ENCODE measurements at regions not wholly inside any gene's neighbourhood (a gene's known extent, or its start where the extent isn't known, plus 50 kb on each side); places are given as distances from the start of the nearest gene placed in this dataset.

DNA sequence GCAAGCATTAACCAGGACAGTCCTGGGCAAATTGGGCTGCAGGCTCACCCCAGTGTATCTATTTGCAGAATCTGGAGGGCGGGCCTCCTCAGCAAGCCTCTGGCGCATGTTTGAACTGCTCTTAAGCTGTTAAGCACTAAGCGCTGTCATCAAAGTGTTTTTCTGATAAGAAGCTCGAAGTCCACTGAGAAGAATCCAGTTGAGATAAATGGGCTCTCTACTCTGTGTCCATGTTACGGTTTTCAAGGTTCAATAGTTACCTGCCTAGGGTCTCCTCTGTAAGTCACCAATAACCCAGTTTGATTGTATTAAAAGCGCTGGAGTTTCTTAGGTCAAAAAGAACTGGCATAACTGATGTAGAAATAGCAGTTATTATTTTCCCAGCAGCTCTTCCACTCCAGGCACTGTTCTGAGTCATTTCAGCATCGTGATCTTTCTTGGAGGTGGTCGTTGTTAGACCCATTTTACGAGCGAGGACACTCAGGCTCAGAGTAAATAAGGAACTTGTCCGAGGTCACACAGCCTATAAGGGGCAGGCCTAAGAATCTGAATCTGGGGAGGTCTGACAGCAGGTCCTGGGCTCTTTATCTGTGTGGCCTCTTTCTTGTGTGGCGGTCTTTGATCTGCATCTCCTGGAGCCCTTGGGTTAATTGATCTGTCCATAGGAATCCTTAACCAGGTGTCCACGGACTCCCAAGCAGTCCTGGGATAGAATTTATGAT, 207.4 kb upstream of the ZNF217 start:
- no peaks in the 10 kb centered on the region for H3K27me3 ChIP-seq
- no peaks in the 10 kb centered on the region for H3K4me1 ChIP-seq
- H3K4me3 ChIP-seq (ENCODE audit: low read depth, low read length), result no peak overlapping the region
- no peaks in the 10 kb centered on the region for H3K36me3 ChIP-seq
- DNase-seq, result no peak
- no peaks in the 10 kb centered on the region for H3K9me3 ChIP-seq
- TF ChIP-seq CTCF (IDR thresholded peaks at IDR 0.05; ENCODE audit: low read depth, low read length), result no peak

GRCh38 chr20:53800418-53800817, 206.8 kb upstream of the ZNF217 start:
- no peak overlapping the region for H3K4me3 ChIP-seq (ENCODE audit: low read depth, low read length)
- no peaks in the 10 kb centered on the region for H3K27me3 ChIP-seq
- no peaks in the 10 kb centered on the region for H3K36me3 ChIP-seq
- H3K4me1 ChIP-seq, result no peaks in the 10 kb centered on the region
- no peak for TF ChIP-seq CTCF (IDR thresholded peaks at IDR 0.05; ENCODE audit: low read depth, low read length)
- H3K9me3 ChIP-seq, result no peaks in the 10 kb centered on the region
- no peak for DNase-seq

DNA sequence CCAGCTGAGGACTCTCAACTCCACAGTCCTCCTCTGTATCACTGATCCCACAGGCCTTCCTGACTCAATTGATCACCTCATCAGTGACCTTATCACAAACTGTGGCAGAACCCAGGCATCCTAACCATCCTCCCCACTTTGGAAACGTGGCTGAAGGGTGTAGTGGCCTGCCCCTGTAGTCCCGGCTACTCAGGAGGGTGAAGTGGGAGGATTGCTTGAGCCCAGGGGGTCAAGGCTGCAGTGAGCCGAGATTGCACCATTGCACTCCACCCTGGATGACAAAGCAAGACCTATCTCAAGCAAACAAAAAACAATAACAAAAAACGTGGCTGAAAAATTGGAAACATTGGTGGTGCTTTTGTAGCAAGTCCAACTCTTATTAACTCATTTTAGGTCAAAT, 203.4 kb upstream of the ZNF217 start:
- no peaks in the 10 kb centered on the region for H3K36me3 ChIP-seq
- no peaks in the 10 kb centered on the region for H3K27me3 ChIP-seq
- TF ChIP-seq CTCF (IDR thresholded peaks at IDR 0.05; ENCODE audit: low read depth, low read length), result no peak
- no peak overlapping the region for H3K4me3 ChIP-seq (ENCODE audit: low read depth, low read length)
- DNase-seq, result no peak
- H3K9me3 ChIP-seq, result no peaks in the 10 kb centered on the region
- no peaks in the 10 kb centered on the region for H3K4me1 ChIP-seq

- Histone ChIP-seq H3K4me1 (no peaks in the 10 kb centered on the region), H3K36me3 (no peaks in the 10 kb centered on the region), H3K9me3 (no peaks in the 10 kb centered on the region), H3K4me3 (ENCODE audit: low read depth, low read length) (no peak overlapping the region), H3K27me3 (no peaks in the 10 kb centered on the region)
- DNase-seq, result no peak
- no peak for TF ChIP-seq CTCF (IDR thresholded peaks at IDR 0.05; ENCODE audit: low read depth, low read length)
Measured at GRCh38 chr20:53795170-53795569, 201.5 kb upstream of the ZNF217 start.

DNA sequence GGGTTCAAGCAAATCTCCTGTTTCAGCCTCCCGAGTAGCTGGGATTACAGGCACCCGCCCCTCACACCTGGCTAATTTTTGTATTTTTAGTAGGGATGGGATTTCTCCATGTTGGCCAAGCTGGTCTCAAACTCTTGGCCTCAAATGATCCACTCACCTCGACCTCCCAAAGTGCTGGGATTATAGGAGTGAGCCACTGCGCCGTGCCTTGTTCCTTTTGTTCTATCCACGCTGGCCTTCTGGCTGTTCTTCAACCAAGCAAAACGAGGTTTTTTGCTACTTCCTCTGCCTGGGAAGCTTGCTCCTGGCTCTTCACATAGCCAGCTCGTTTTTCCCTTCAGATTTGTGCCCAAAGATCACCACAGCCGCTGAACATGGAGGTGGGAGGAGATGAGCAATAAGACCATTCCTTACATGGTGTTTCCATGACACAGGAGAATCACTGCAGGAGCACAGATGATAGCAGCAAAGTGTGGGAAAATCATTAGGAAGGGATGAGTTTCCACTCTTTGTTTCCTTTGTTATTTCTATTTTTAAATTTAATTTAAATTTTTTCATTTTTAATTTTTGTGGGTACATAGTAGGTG, 201.0 kb upstream of the ZNF217 start:
- no peak overlapping the region for H3K4me3 ChIP-seq (ENCODE audit: low read depth, low read length)
- H3K9me3 ChIP-seq, result no peaks in the 10 kb centered on the region
- H3K27me3 ChIP-seq, result no peaks in the 10 kb centered on the region
- no peaks in the 10 kb centered on the region for H3K36me3 ChIP-seq
- no peak for DNase-seq
- no peaks in the 10 kb centered on the region; the same call in 1 of the 2 replicates for H3K4me1 ChIP-seq
- TF ChIP-seq CTCF (IDR thresholded peaks at IDR 0.05; ENCODE audit: low read depth, low read length), result no peak

DNA sequence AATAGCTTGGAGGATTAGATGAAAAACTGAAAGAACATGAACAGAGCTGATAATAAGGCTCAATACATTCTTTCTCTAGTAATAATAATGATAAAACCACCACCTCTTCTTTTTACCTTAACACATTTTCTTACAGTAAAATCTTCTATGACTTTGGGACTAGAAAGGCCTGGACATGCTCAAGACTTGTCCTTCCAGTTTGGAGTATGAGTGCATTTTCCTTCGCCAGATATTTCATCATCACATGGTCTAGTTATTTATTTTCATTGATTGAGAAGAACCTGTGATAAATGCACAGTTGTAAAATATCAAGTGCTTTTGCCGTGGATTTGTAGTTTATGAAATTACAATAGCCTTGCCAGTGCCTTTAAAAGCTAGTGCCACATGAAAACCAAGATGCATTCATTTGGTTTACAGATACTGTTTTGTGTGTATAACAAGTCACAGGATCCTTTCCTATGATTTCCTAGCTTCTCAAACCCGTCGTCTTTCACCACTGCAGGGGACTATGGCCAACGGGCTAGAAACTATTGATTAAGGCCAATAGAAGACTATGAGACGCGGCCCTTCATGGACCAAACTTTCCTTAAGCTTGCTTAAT, 200.2 kb upstream of the ZNF217 start:
- no peaks in the 10 kb centered on the region for H3K27me3 ChIP-seq
- no peak for TF ChIP-seq CTCF (IDR thresholded peaks at IDR 0.05; ENCODE audit: low read depth, low read length)
- no peak for DNase-seq
- no peaks in the 10 kb centered on the region for H3K36me3 ChIP-seq
- H3K4me3 ChIP-seq (ENCODE audit: low read depth, low read length), result no peak overlapping the region
- H3K4me1 ChIP-seq, result no peaks in the 10 kb centered on the region; the same call in 1 of the 2 replicates
- no peaks in the 10 kb centered on the region for H3K9me3 ChIP-seq

Data from BE2C (cell line).